PC-3 (cell line): ENCODE measurements at regions not wholly inside any gene's neighbourhood (a gene's known extent, or its start where the extent isn't known, plus 50 kb on each side); places are given as distances from the start of the nearest gene placed in this dataset.

Source experiments
- ATAC-seq: fragments of 200-7000 bp; cut with Tn5 transposase; 2 replicates; pipeline ENCODE4 v1.9.1; 2020; ENCODE audit warnings: mild to moderate bottlenecking, moderate library complexity
- BruUV-seq: library from RNA; stranded (reverse); fragments of 400-500 nt; replicated peaks from 2 replicates; lab custom pipeline; 2021; lab: Mats Ljungman, UMichigan
- CTCF ChIA-PET: fragments of 300-600 bp; sonication (Branson Sonifier 250); formaldehyde crosslinking; loops from one replicate; lab custom pipeline; 2022; ENCODE audit warnings: antibody characterized with exemption; lab: Charles Lee
- POLR2A ChIA-PET: fragments of 300-600 bp; sonication (Branson Sonifier 250); formaldehyde crosslinking; loops from one replicate; lab custom pipeline; 2022; ENCODE audit warnings: antibody characterized with exemption; ENCODE audit not compliant: unreplicated experiment; lab: Charles Lee
- DNase-seq: peaks from one replicate; pipeline ENCODE4 v3.0.0-alpha.2; 2015
- H2AFZ ChIP-seq: fragments of 300-600 bp; sonication (generic); 2 replicates; pipeline ENCODE4 v1.6.0; 2016; ENCODE audit warnings: antibody characterized with exemption, low read length
- H3F3A ChIP-seq: fragments of 300-600 bp; sonication (generic); one replicate; pipeline ENCODE4 v1.6.0; 2017; ENCODE audit warnings: antibody characterized with exemption, low read length, control low read depth, mild to moderate bottlenecking; ENCODE audit not compliant: unreplicated experiment
- H3K27ac ChIP-seq: fragments of 300-600 bp; sonication (generic); 2 replicates; pipeline ENCODE4 v1.5.1; 2016; ENCODE audit warnings: mild to moderate bottlenecking, low read length
- H3K27me3 ChIP-seq: fragments of 300-600 bp; sonication (generic); 2 replicates; pipeline ENCODE4 v1.6.1; 2016; ENCODE audit warnings: low read length, mixed read lengths
- H3K36me3 ChIP-seq: fragments of 300-600 bp; sonication (generic); 2 replicates; pipeline ENCODE4 v1.6.1; 2016; ENCODE audit warnings: low read depth, mixed run types, low read length, mixed read lengths
- H3K4me1 ChIP-seq: fragments of 300-600 bp; sonication (generic); 2 replicates; pipeline ENCODE4 v1.5.1; 2016; ENCODE audit warnings: low read length; ENCODE audit not compliant: insufficient read depth
- H3K4me2 ChIP-seq: fragments of 300-600 bp; sonication (generic); 2 replicates; pipeline ENCODE4 v1.6.0; 2016; ENCODE audit warnings: low read length
- H3K4me3 ChIP-seq: fragments of 300-600 bp; sonication (generic); 2 replicates; pipeline ENCODE4 v1.5.1; 2016; ENCODE audit warnings: mild to moderate bottlenecking, low read length, mixed read lengths
- H3K79me2 ChIP-seq: fragments of 300-600 bp; sonication (generic); 2 replicates; pipeline ENCODE4 v1.6.1; 2017; ENCODE audit warnings: low read length, mixed read lengths
- H3K9ac ChIP-seq: fragments of 300-600 bp; sonication (generic); 2 replicates; pipeline ENCODE4 v1.6.0; 2016; ENCODE audit warnings: mild to moderate bottlenecking, low read length
- H3K9me2 ChIP-seq: fragments of 300-600 bp; sonication (generic); replicated peaks from 2 replicates; pipeline ENCODE4 v1.6.1; 2016; ENCODE audit warnings: mixed run types, low read length, mixed read lengths
- H3K9me3 ChIP-seq: fragments of 300-600 bp; sonication (generic); 2 replicates; pipeline ENCODE4 v1.6.1; 2016; ENCODE audit warnings: low read length, mixed read lengths
- H4K20me1 ChIP-seq: fragments of 300-600 bp; sonication (generic); 2 replicates; pipeline ENCODE4 v1.6.1; 2016; ENCODE audit warnings: low read length, mixed read lengths
- CTCF ChIP-seq: fragments of 300-600 bp; sonication (generic); conservative IDR thresholded peaks from 2 replicates; pipeline ENCODE4 v1.5.1; 2017; ENCODE audit warnings: antibody characterized with exemption, low read depth, mild to moderate bottlenecking, low read length
- EZH2 ChIP-seq: fragments of 300-600 bp; sonication (generic); IDR thresholded peaks from one replicate; pipeline ENCODE4 v1.6.1; 2017; ENCODE audit warnings: antibody characterized with exemption, mild to moderate bottlenecking, low read length; ENCODE audit not compliant: unreplicated experiment
- EZH2phosphoT487 ChIP-seq: fragments of 300-600 bp; sonication (generic); IDR thresholded peaks from 2 replicates; pipeline ENCODE4 v1.6.1; 2018; ENCODE audit warnings: mild to moderate bottlenecking, antibody characterized with exemption, low read length, borderline replicate concordance
- intact Hi-C: fragments of 100-400 bp; cut with micrococcal nuclease; formaldehyde crosslinking; loops from 2 replicates; pipeline ENCODE4 v1.9.0; 2023

- H3K27me3 ChIP-seq, result no peaks in the 10 kb centered on the region
- no peaks in the 10 kb centered on the region for H4K20me1 ChIP-seq
- H3F3A ChIP-seq, result no peaks in the 10 kb centered on the region
- no peak for DNase-seq
- intact Hi-C loops, result loop anchor here (5.0 kb wide), 2 partner anchors 69 to 154 kb away; partner anchors contain the start of gene RTL1
- BruUV-seq, result no TSS peak
- H3K36me3 ChIP-seq, result 0 out of 2 replicates have a peak, but pooled peaks cover 3% of the 10 kb centered on the region
- H3K4me1 ChIP-seq, result peaks cover 19% of the 10 kb centered on the region
- H3K4me3 ChIP-seq, result no peak overlapping the region
- ChIA-PET CTCF (no interaction called here), POLR2A (no interaction called here)
- H3K9ac ChIP-seq, result no peak overlapping the region
- no peaks in the 10 kb centered on the region for H3K9me2 ChIP-seq
- TF ChIP-seq EZH2phosphoT487 (no peak), EZH2 (no peak), CTCF (no peak; the same call in 1 of the 2 replicates)
- no peak overlapping the region for H3K4me2 ChIP-seq
- no peak for ATAC-seq
- no peak overlapping the region for H3K27ac ChIP-seq
- no peaks in the 10 kb centered on the region for H3K79me2 ChIP-seq
- peaks cover 5% of the 10 kb centered on the region; the same call in 1 of the 2 replicates for H3K9me3 ChIP-seq
- H2AFZ ChIP-seq, result no peak overlapping the region
Observed at GRCh38 chr14:101055776-101056374, 152.4 kb upstream of the RTL1 start.

DNA sequence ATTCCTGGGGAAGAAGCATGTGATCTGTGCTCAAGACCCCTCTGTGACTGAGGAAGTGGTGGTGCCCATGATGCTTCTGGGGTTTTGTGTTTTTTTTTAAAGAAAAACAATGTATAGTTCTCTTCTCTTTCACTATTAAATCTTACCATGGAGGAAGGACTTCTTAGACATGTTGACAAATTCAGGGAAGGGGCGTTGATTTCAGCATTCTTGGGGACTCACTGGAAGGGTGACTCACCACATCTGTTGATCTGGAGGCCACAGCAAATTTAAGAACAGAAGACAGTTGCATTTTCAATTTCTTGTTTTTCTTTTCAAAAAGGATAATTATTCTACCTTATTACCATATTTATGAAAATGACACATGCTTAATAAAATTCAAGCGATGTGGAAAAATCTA lies 152.9 kb upstream of the RTL1 start:
- Histone ChIP-seq H3K4me3 (no peak overlapping the region), H3K36me3 (0 out of 2 replicates have a peak, but pooled peaks cover 3% of the 10 kb centered on the region), H3K79me2 (no peaks in the 10 kb centered on the region), H3K4me2 (no peak overlapping the region), H4K20me1 (no peaks in the 10 kb centered on the region), H3K27me3 (no peaks in the 10 kb centered on the region), H2AFZ (no peak overlapping the region), H3K27ac (no peak overlapping the region), H3K9me2 (no peaks in the 10 kb centered on the region), H3K9ac (no peak overlapping the region), H3K9me3 (peaks cover 5% of the 10 kb centered on the region; the same call in 1 of the 2 replicates), H3F3A (no peaks in the 10 kb centered on the region), H3K4me1 (peaks cover 19% of the 10 kb centered on the region)
- DNase-seq (no peak), ATAC-seq (no peak)
- CTCF ChIA-PET, result no interaction called here
- BruUV-seq, result no TSS peak
- POLR2A ChIA-PET, result no interaction called here
- TF ChIP-seq CTCF (no peak), EZH2 (no peak), EZH2phosphoT487 (no peak)
- intact Hi-C loops, result loop anchor here (5.0 kb wide), 2 partner anchors 69 to 154 kb away; partner anchors contain the start of gene RTL1

GRCh38 chr14:101057394-101057793 lies 153.9 kb upstream of the RTL1 start:
- H3K36me3 ChIP-seq, result 0 out of 2 replicates have a peak, but pooled peaks cover 3% of the 10 kb centered on the region
- H3K4me2 ChIP-seq, result no peak overlapping the region
- H4K20me1 ChIP-seq, result no peaks in the 10 kb centered on the region
- H3K4me1 ChIP-seq, result peaks cover 19% of the 10 kb centered on the region
- TF ChIP-seq EZH2phosphoT487, result no peak
- H3K9ac ChIP-seq, result no peak overlapping the region
- intact Hi-C loops, result loop anchor here (5.0 kb wide), 2 partner anchors 70 to 155 kb away; partner anchors contain the start of gene RTL1
- ATAC-seq (no peak), DNase-seq (no peak)
- no peaks in the 10 kb centered on the region for H3F3A ChIP-seq
- H2AFZ ChIP-seq, result no peak overlapping the region
- no peak overlapping the region for H3K27ac ChIP-seq
- H3K27me3 ChIP-seq, result no peaks in the 10 kb centered on the region
- ChIA-PET CTCF (no interaction called here), POLR2A (interaction anchor here (0.6 kb wide), 1 partner anchor 152 kb away, joined by 8 read pairs; no protein-coding TSS in a partner anchor)
- BruUV-seq, result no TSS peak
- H3K4me3 ChIP-seq, result no peak overlapping the region
- H3K9me3 ChIP-seq, result peaks cover 5% of the 10 kb centered on the region; the same call in 1 of the 2 replicates
- no peaks in the 10 kb centered on the region for H3K79me2 ChIP-seq
- H3K9me2 ChIP-seq, result no peaks in the 10 kb centered on the region
